Activated CD8-positive, alpha-beta memory T cell treated with anti-CD3 and anti-CD28 coated beads, Interleukin-2, amount 50 U/mL, for 48 hours (primary cell): ENCODE measurements at regions not wholly inside any gene's neighbourhood (a gene's known extent, or its start where the extent isn't known, plus 50 kb on each side); places are given as distances from the start of the nearest gene placed in this dataset.

Experiments used
- DNase-seq: peaks from one replicate; pipeline ENCODE4 v3.0.0-alpha.2; 2020

- DNase-seq = no peak
Measured at GRCh38 chr12:130263025-130263424, 74.7 kb upstream of the PIWIL1 start.

- no peak for DNase-seq
Measured at GRCh38 chr12:130263996-130264395, 73.7 kb upstream of the PIWIL1 start.

- DNase-seq = no peak
Measured at GRCh38 chr12:130266751-130267150, 70.9 kb upstream of the PIWIL1 start.

- DNase-seq = no peak
Measured at GRCh38 chr12:130280231-130280630, 57.5 kb upstream of the PIWIL1 start.

GRCh38 chr12:130280742-130281141 lies 56.9 kb upstream of the PIWIL1 start:
- DNase-seq = no peak

GRCh38 chr12:130281153-130281799 lies 56.4 kb upstream of the PIWIL1 start:
- peak; percentile 83 for DNase-seq

GRCh38 chr12:130286041-130286440 lies 51.6 kb upstream of the PIWIL1 start:
- no peak for DNase-seq

GRCh38 chr12:130286741-130287440 lies 50.8 kb upstream of the PIWIL1 start:
- no peak for DNase-seq
